B cell (primary cell): ENCODE measurements at regions not wholly inside any gene's neighbourhood (a gene's known extent, or its start where the extent isn't known, plus 50 kb on each side); places are given as distances from the start of the nearest gene placed in this dataset.

ENCODE experiments used
- CTCF ChIP-seq: fragments of 200-600 bp; IDR thresholded peaks from one replicate; pipeline ENCODE4 v1.8.0; 2022; ENCODE audit warnings: antibody characterized with exemption, mild to moderate bottlenecking
- EZH2 ChIP-seq: IDR thresholded peaks from 2 replicates; pipeline ENCODE4 v1.6.1; 2012; ENCODE audit warnings: borderline replicate concordance, low read depth, mild to moderate bottlenecking, moderate library complexity, low read length; ENCODE audit not compliant: insufficient read depth, poor library complexity, severe bottlenecking

- no peak for TF ChIP-seq EZH2
- TF ChIP-seq CTCF = no peak
These were observed 52.5 kb upstream of the POMP start for GRCh38 chr13:28606466-28606865.
